K562 (cell line): ENCODE measurements at regions not wholly inside any gene's neighbourhood (a gene's known extent, or its start where the extent isn't known, plus 50 kb on each side); places are given as distances from the start of the nearest gene placed in this dataset.

Source experiments
- ATAC-seq: fragments of 200-7000 bp; cut with Tn5 transposase; 3 replicates; pipeline ENCODE4 v1.9.1; 2020; ENCODE audit warnings: moderate library complexity
- BruUV-seq: library from RNA; stranded (reverse); fragments of 400-500 nt; replicated peaks from 2 replicates; lab custom pipeline; 2021; lab: Mats Ljungman, UMichigan
- CTCF ChIA-PET: fragments of 300-600 bp; formaldehyde crosslinking; extraction: SDS; loops from one replicate; lab custom pipeline; 2021; ENCODE audit warnings: low intra/inter-chr PET ratio; lab: Yijun Ruan, JAX
- POLR2A ChIA-PET: fragments of 300-600, 350-650 bp; sonication (Branson Sonifier 250); formaldehyde crosslinking; extraction: SDS; loops from one replicate; lab custom pipeline; 2021; ENCODE audit warnings: antibody characterized with exemption, inconsistent platforms; lab: Yijun Ruan, JAX
- DNase-seq, 4 experiments: peaks; one replicate each; pipeline versions ENCODE4 v3.0.0 to v3.0.0-alpha.2; 2011 to 2018; ENCODE audit warnings: low spot score in 3 of 4, mixed read lengths in 3 of 4; ENCODE audit errors: extremely low read depth in 1 of 4
- FAIRE-seq: peaks from 2 replicates; lab custom pipeline; 2011; peaks lifted over from hg19 to GRCh38; lab: Jason Lieb, UNC
- H2AFZ ChIP-seq: 2 replicates; pipeline ENCODE4 v1.6.0; 2011; ENCODE audit warnings: low read depth, low read length, control low read depth, inconsistent platforms
- H3K27ac ChIP-seq: fragments of 200-600 bp; 3 replicates; pipeline ENCODE4 v1.8.0; 2011; ENCODE audit warnings: low read depth, mild to moderate bottlenecking, control low read depth, inconsistent platforms, low read length, moderate library complexity, mixed read lengths; ENCODE audit errors: extremely low read depth
- H3K27me3 ChIP-seq, 2 experiments: fragments of 300-600 bp in 1 of 2; 2 replicates in 1 of 2; 3 replicates in 1 of 2; pipeline versions ENCODE4 v1.6.0 to v1.8.0; 2011; ENCODE audit warnings: inconsistent platforms in 2 of 2, low read length in 2 of 2, mild to moderate bottlenecking in 1 of 2, mixed read lengths in 1 of 2, moderate library complexity in 1 of 2; ENCODE audit not compliant: control insufficient read depth in 2 of 2, insufficient read depth in 2 of 2
- H3K36me3 ChIP-seq: fragments of 300-600 bp; 3 replicates; pipeline ENCODE4 v1.8.0; 2011; ENCODE audit warnings: mild to moderate bottlenecking, low read length, inconsistent platforms; ENCODE audit not compliant: control insufficient read depth, insufficient read depth
- H3K4me1 ChIP-seq, 2 experiments: fragments of 200-600 bp in 1 of 2; replicated peaks in 1 of 2; 2 replicates in 1 of 2; 3 replicates in 1 of 2; pipeline versions ENCODE4 v1.5.1 to v1.8.0; 2011; ENCODE audit warnings: inconsistent platforms in 2 of 2, low read length in 2 of 2, mild to moderate bottlenecking in 1 of 2, mixed read lengths in 1 of 2, moderate library complexity in 1 of 2; ENCODE audit not compliant: control insufficient read depth in 2 of 2, insufficient read depth in 2 of 2
- H3K4me2 ChIP-seq: 2 replicates; pipeline ENCODE4 v1.6.1; 2011; ENCODE audit warnings: low read length, control low read depth, inconsistent platforms, mixed read lengths; ENCODE audit not compliant: insufficient read depth
- H3K4me3 ChIP-seq: fragments of 200-600 bp; sonication (generic), shearing (Covaris generic); 2 replicates; pipeline ENCODE4 v1.5.1; 2016; ENCODE audit warnings: control low read depth, inconsistent platforms
- H3K79me2 ChIP-seq: fragments of 200-600 bp; 3 replicates; pipeline ENCODE4 v1.8.0; 2011; ENCODE audit warnings: low read length, inconsistent platforms; ENCODE audit not compliant: control insufficient read depth, insufficient read depth
- H3K9ac ChIP-seq, 2 experiments: 2 replicates each; pipeline versions ENCODE4 v1.6.0 to v1.6.1; 2011; ENCODE audit warnings: low read depth in 2 of 2, low read length in 2 of 2, control low read depth in 1 of 2, inconsistent platforms in 1 of 2, mild to moderate bottlenecking in 1 of 2, mixed read lengths in 1 of 2; ENCODE audit not compliant: insufficient read depth in 1 of 2
- H3K9me1 ChIP-seq: one replicate; pipeline ENCODE4 v1.6.0; 2011; ENCODE audit warnings: inconsistent platforms, mild to moderate bottlenecking, low read length, moderate library complexity; ENCODE audit not compliant: control insufficient read depth, insufficient read depth
- H3K9me3 ChIP-seq: replicated peaks from 2 replicates; pipeline ENCODE4 v1.5.1; 2011; ENCODE audit warnings: low read depth, low read length, inconsistent platforms; ENCODE audit not compliant: control insufficient read depth, insufficient read depth
- H4K20me1 ChIP-seq: replicated peaks from 2 replicates; pipeline ENCODE4 v1.6.1; 2011; ENCODE audit warnings: low read length, inconsistent platforms, mixed read lengths; ENCODE audit not compliant: control insufficient read depth, insufficient read depth
- FIP1L1 ChIP-seq: fragments of 200-400 bp; formaldehyde crosslinking; IDR thresholded peaks from 2 replicates; pipeline ENCODE4 v1.6.1; 2018; ENCODE audit warnings: mild to moderate bottlenecking, low read depth, low read length; ENCODE audit not compliant: poor library complexity, severe bottlenecking
- NBN ChIP-seq: fragments of 450-650 bp; IDR thresholded peaks from 2 replicates; pipeline ENCODE4 v1.6.1; 2016; ENCODE audit warnings: low read depth, mild to moderate bottlenecking
- POLR2G ChIP-seq: fragments of 200-400 bp; formaldehyde crosslinking; IDR thresholded peaks from 2 replicates; pipeline ENCODE4 v1.6.1; 2017; ENCODE audit warnings: low read depth, mild to moderate bottlenecking, antibody characterized with exemption, low read length, moderate library complexity
- SAFB ChIP-seq: fragments of 200-400 bp; formaldehyde crosslinking; IDR thresholded peaks from 2 replicates; pipeline ENCODE4 v1.6.1; 2017; ENCODE audit warnings: low read depth, low read length, borderline replicate concordance
- SFPQ ChIP-seq: fragments of 200-400 bp; formaldehyde crosslinking; IDR thresholded peaks from 2 replicates; pipeline ENCODE4 v1.6.1; 2017; ENCODE audit warnings: mild to moderate bottlenecking, low read depth, low read length, moderate library complexity
- TEAD4 ChIP-seq, 2 experiments: sonication (generic) in 1 of 2; formaldehyde crosslinking in 1 of 2; IDR thresholded peaks; 2 replicates each; pipeline versions ENCODE4 v1.6.1 to v1.8.0; 2012 to 2022; ENCODE audit warnings: borderline replicate concordance in 1 of 2, inconsistent platforms in 1 of 2, low read length in 1 of 2, mild to moderate bottlenecking in 1 of 2, missing genetic modification reagents in 1 of 2
- THRAP3 ChIP-seq: fragments of 450-650 bp; IDR thresholded peaks from 2 replicates; pipeline ENCODE4 v1.6.1; 2016; ENCODE audit warnings: mild to moderate bottlenecking, inconsistent platforms, borderline replicate concordance
- TOE1 ChIP-seq, 2 experiments: fragments of 450-650 bp in 1 of 2; sonication (generic) in 1 of 2; formaldehyde crosslinking in 1 of 2; IDR thresholded peaks; 2 replicates each; pipeline versions ENCODE4 v1.7.1 to v1.8.0; 2016 to 2022; ENCODE audit warnings: borderline replicate concordance in 2 of 2, mild to moderate bottlenecking in 2 of 2, antibody characterized with exemption in 1 of 2, inconsistent platforms in 1 of 2, low read depth in 1 of 2, missing genetic modification reagents in 1 of 2, moderate library complexity in 1 of 2
- ZBTB33 ChIP-seq: sonication (generic); formaldehyde crosslinking; IDR thresholded peaks from 2 replicates; pipeline ENCODE4 v1.8.1; 2023; ENCODE audit warnings: mild to moderate bottlenecking, missing genetic modification reagents
- ZBTB7A ChIP-seq: IDR thresholded peaks from 2 replicates; pipeline ENCODE4 v1.6.1; 2011; ENCODE audit warnings: low read depth, mild to moderate bottlenecking, low read length, moderate library complexity, borderline replicate concordance; ENCODE audit not compliant: control insufficient read depth
- ZFP30 ChIP-seq: fragments of 250-450 bp; sonication (Bioruptor Pico); IDR thresholded peaks from 2 replicates; pipeline ENCODE4 v1.8.0; 2022; ENCODE audit warnings: moderate library complexity, mild to moderate bottlenecking, inconsistent platforms, borderline replicate concordance
- ZNF354B ChIP-seq: fragments of 250-450 bp; sonication (Bioruptor Pico); IDR thresholded peaks from 2 replicates; pipeline ENCODE4 v1.4.0; 2020
- WGBS: fragments of 100-300 bp; shearing (Covaris generic); methylation state at CpG from one replicate; pipeline ENCODE4 v1.1.6; 2016; ENCODE audit warnings: low coverage, mixed read lengths; ENCODE audit not compliant: insufficient coverage; ENCODE audit errors: missing lambda C conversion rate; 5-methylcytosine and 5-hydroxymethylcytosine counted together
- in situ Hi-C: fragments of 300-500 bp; cut with MboI; formaldehyde crosslinking; loops from 4 replicates; pipeline ENCODE4 v1.15.0; 2018; ENCODE audit warnings: inconsistent platforms, mixed read lengths
- intact Hi-C: fragments of 100-400 bp; cut with micrococcal nuclease; formaldehyde crosslinking; loops from 2 replicates; pipeline ENCODE4 v1.14.2; 2022
- TF ChIP-seq, protein P1 (sequence below): fragments of 250-450 bp; sonication (Bioruptor Pico); IDR thresholded peaks from 2 replicates; pipeline ENCODE4 v1.9.0; 2021; ENCODE audit warnings: mild to moderate bottlenecking, inconsistent platforms
- TF ChIP-seq, protein P2 (sequence below): sonication (generic); formaldehyde crosslinking; IDR thresholded peaks from 2 replicates; pipeline ENCODE4 v1.8.1; 2022; ENCODE audit warnings: missing genetic modification reagents

DNA sequence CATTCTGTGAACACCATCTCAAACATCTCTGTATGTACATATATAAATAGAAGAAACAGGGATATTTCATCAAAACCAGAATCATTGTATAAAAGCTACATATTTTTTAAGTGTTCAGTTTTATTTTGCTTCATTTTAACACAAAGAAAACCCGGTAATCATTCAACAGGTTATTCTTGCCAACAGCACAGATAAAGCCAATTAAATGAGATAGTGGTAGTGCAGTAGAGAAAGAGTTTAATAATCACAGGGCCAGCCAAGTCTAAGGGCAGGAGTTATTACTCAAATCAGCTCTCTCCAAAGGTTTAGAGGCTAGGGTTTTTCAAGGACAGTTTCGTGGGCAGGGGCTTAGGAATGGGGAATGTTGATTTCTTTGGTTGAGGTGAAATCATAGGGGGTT, 261.0 kb upstream of the KIF2A start:
- H3K4me2 ChIP-seq = no peak overlapping the region
- H3K9me1 ChIP-seq = no peaks in the 10 kb centered on the region
- H3K9me3 ChIP-seq = no peaks in the 10 kb centered on the region
- no peaks in the 10 kb centered on the region for H3K27me3 ChIP-seq
- no peak overlapping the region for H3K9ac ChIP-seq
- no peaks in the 10 kb centered on the region for H3K79me2 ChIP-seq
- no peak overlapping the region for H2AFZ ChIP-seq
- DNase-seq (no peak), FAIRE-seq (no peak), ATAC-seq (no peak)
- intact Hi-C loops = no loop called here
- WGBS = 3% methylated on average over 2 of the region's 2 CpGs
- no peaks in the 10 kb centered on the region for H3K4me1 ChIP-seq
- H3K27ac ChIP-seq = no peak overlapping the region
- no peaks in the 10 kb centered on the region for H3K36me3 ChIP-seq
- H4K20me1 ChIP-seq = no peaks in the 10 kb centered on the region
- in situ Hi-C loops = no loop called here
- H3K4me3 ChIP-seq = no peak overlapping the region
- ChIA-PET CTCF (no interaction called here), POLR2A (no interaction called here)
- BruUV-seq = no TSS peak
- TF ChIP-seq ZFP30 (CRISPR knock-in tag) (no peak), POLR2G (no peak), ZBTB7A (no peak), ZBTB33 (no peak), ZNF354B (CRISPR knock-in tag) (no peak), TEAD4 (IDR thresholded peaks at IDR 0.05; ENCODE audit: low read length) (no peak), TEAD4 (CRISPR knock-in tag; IDR thresholded peaks at IDR 0.05; ENCODE audit: borderline replicate concordance) (no peak), TOE1 (IDR thresholded peaks at IDR 0.05; ENCODE audit: borderline replicate concordance) (no peak), TOE1 (CRISPR knock-in tag; IDR thresholded peaks at IDR 0.05; ENCODE audit: borderline replicate concordance, low read depth) (no peak), SFPQ (no peak), NBN (no peak), THRAP3 (no peak), SAFB (no peak), FIP1L1 (no peak)
- TF ChIP-seq, protein P1, sequence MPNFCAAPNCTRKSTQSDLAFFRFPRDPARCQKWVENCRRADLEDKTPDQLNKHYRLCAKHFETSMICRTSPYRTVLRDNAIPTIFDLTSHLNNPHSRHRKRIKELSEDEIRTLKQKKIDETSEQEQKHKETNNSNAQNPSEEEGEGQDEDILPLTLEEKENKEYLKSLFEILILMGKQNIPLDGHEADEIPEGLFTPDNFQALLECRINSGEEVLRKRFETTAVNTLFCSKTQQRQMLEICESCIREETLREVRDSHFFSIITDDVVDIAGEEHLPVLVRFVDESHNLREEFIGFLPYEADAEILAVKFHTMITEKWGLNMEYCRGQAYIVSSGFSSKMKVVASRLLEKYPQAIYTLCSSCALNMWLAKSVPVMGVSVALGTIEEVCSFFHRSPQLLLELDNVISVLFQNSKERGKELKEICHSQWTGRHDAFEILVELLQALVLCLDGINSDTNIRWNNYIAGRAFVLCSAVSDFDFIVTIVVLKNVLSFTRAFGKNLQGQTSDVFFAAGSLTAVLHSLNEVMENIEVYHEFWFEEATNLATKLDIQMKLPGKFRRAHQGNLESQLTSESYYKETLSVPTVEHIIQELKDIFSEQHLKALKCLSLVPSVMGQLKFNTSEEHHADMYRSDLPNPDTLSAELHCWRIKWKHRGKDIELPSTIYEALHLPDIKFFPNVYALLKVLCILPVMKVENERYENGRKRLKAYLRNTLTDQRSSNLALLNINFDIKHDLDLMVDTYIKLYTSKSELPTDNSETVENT (CRISPR knock-in tag) = no peak
- TF ChIP-seq, protein P2, sequence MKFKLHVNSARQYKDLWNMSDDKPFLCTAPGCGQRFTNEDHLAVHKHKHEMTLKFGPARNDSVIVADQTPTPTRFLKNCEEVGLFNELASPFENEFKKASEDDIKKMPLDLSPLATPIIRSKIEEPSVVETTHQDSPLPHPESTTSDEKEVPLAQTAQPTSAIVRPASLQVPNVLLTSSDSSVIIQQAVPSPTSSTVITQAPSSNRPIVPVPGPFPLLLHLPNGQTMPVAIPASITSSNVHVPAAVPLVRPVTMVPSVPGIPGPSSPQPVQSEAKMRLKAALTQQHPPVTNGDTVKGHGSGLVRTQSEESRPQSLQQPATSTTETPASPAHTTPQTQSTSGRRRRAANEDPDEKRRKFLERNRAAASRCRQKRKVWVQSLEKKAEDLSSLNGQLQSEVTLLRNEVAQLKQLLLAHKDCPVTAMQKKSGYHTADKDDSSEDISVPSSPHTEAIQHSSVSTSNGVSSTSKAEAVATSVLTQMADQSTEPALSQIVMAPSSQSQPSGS (CRISPR knock-in tag) = no peak
